SK-N-SH treated with all-trans-retinoic acid at 6 μM for 48 hours (cell line): ENCODE measurements at regions not wholly inside any gene's neighbourhood (a gene's known extent, or its start where the extent isn't known, plus 50 kb on each side); places are given as distances from the start of the nearest gene placed in this dataset.

ENCODE experiments used
- ATAC-seq: fragments of 200-7000 bp; cut with Tn5 transposase; 3 replicates; pipeline ENCODE4 v1.9.1; 2020; ENCODE audit warnings: mild to moderate bottlenecking, moderate library complexity
- ARNTL ChIP-seq: fragments of 450-650 bp; formaldehyde crosslinking; IDR thresholded peaks from 2 replicates; pipeline ENCODE4 v1.5.0; 2020; ENCODE audit warnings: low read depth, mild to moderate bottlenecking, moderate library complexity, borderline replicate concordance
- BACH2 ChIP-seq: fragments of 250-450 bp; sonication (Bioruptor Pico); IDR thresholded peaks from 2 replicates; pipeline ENCODE4 v1.9.0; 2021; ENCODE audit warnings: mild to moderate bottlenecking, borderline replicate concordance
- CSDC2 ChIP-seq: fragments of 250-450 bp; sonication (Bioruptor Pico); IDR thresholded peaks from 2 replicates; pipeline ENCODE4 v1.5.0; 2020; ENCODE audit warnings: mild to moderate bottlenecking, moderate library complexity
- ESRRG ChIP-seq: fragments of 250-450 bp; sonication (Bioruptor Pico); IDR thresholded peaks from 2 replicates; pipeline ENCODE4 v1.6.1; 2021; ENCODE audit warnings: mild to moderate bottlenecking
- GLIS3 ChIP-seq: fragments of 250-450 bp; sonication (Bioruptor Pico); IDR thresholded peaks from 2 replicates; pipeline ENCODE4 v1.5.0; 2020; ENCODE audit warnings: mild to moderate bottlenecking, moderate library complexity
- ISL1 ChIP-seq: fragments of 250-450 bp; sonication (Bioruptor Pico); IDR thresholded peaks from 2 replicates; pipeline ENCODE4 v2.1.2; 2022; ENCODE audit warnings: mild to moderate bottlenecking, moderate library complexity
- OSR1 ChIP-seq: fragments of 250-450 bp; sonication (Bioruptor Pico); IDR thresholded peaks from 2 replicates; pipeline ENCODE4 v1.8.0; 2022; ENCODE audit warnings: moderate library complexity, mild to moderate bottlenecking, inconsistent platforms
- PPARA ChIP-seq: fragments of 250-450 bp; sonication (Bioruptor Pico); IDR thresholded peaks from 2 replicates; pipeline ENCODE4 v1.5.0; 2020; ENCODE audit warnings: mild to moderate bottlenecking, borderline replicate concordance
- TCF4 ChIP-seq: fragments of 250-450 bp; sonication (Bioruptor Pico); IDR thresholded peaks from 2 replicates; pipeline ENCODE4 v1.8.0; 2021; ENCODE audit warnings: mild to moderate bottlenecking, moderate library complexity, borderline replicate concordance
- TOX ChIP-seq: fragments of 250-450 bp; sonication (Bioruptor Pico); IDR thresholded peaks from 2 replicates; pipeline ENCODE4 v1.8.0; 2021; ENCODE audit warnings: mild to moderate bottlenecking, moderate library complexity, borderline replicate concordance
- ZC3H10 ChIP-seq: fragments of 250-450 bp; sonication (Bioruptor Pico); IDR thresholded peaks from 2 replicates; pipeline ENCODE4 v1.5.1; 2021; ENCODE audit warnings: mild to moderate bottlenecking, moderate library complexity
- ZFP3 ChIP-seq: fragments of 250-450 bp; sonication (Bioruptor Pico); IDR thresholded peaks from 2 replicates; pipeline ENCODE4 v1.5.0; 2020; ENCODE audit warnings: mild to moderate bottlenecking, moderate library complexity
- ZFP30 ChIP-seq: fragments of 450-650 bp; formaldehyde crosslinking; IDR thresholded peaks from 2 replicates; pipeline ENCODE4 v1.5.0; 2022; ENCODE audit warnings: mild to moderate bottlenecking, moderate library complexity
- ZNF565 ChIP-seq: fragments of 450-650 bp; formaldehyde crosslinking; conservative IDR thresholded peaks from 2 replicates; pipeline ENCODE4 v1.5.0; 2020; ENCODE audit warnings: low read depth, mild to moderate bottlenecking, moderate library complexity
- ZNF70 ChIP-seq: fragments of 450-650 bp; formaldehyde crosslinking; IDR thresholded peaks from 2 replicates; pipeline ENCODE4 v1.5.0; 2020; ENCODE audit warnings: mild to moderate bottlenecking, moderate library complexity
- ZNF8 ChIP-seq: fragments of 450-650 bp; formaldehyde crosslinking; IDR thresholded peaks from 2 replicates; pipeline ENCODE4 v1.5.0; 2020; ENCODE audit warnings: mild to moderate bottlenecking, moderate library complexity
- TF ChIP-seq, protein P1 (sequence below): fragments of 250-450 bp; sonication (Bioruptor Pico); IDR thresholded peaks from 2 replicates; pipeline ENCODE4 v1.5.1; 2021; ENCODE audit warnings: mild to moderate bottlenecking, moderate library complexity
- TF ChIP-seq, protein P2 (sequence below): fragments of 250-450 bp; sonication (Bioruptor Pico); IDR thresholded peaks from 2 replicates; pipeline ENCODE4 v1.8.0; 2020; ENCODE audit warnings: mild to moderate bottlenecking, moderate library complexity, borderline replicate concordance
- TF ChIP-seq, protein P3 (sequence below): fragments of 250-450 bp; sonication (Bioruptor Pico); IDR thresholded peaks from 2 replicates; pipeline ENCODE4 v1.8.0; 2021; ENCODE audit warnings: low read depth, mild to moderate bottlenecking, moderate library complexity, borderline replicate concordance
- TF ChIP-seq, protein P4 (sequence below): fragments of 250-450 bp; sonication (Bioruptor Pico); IDR thresholded peaks from 2 replicates; pipeline ENCODE4 v1.5.0; 2020; ENCODE audit warnings: mild to moderate bottlenecking, moderate library complexity

DNA sequence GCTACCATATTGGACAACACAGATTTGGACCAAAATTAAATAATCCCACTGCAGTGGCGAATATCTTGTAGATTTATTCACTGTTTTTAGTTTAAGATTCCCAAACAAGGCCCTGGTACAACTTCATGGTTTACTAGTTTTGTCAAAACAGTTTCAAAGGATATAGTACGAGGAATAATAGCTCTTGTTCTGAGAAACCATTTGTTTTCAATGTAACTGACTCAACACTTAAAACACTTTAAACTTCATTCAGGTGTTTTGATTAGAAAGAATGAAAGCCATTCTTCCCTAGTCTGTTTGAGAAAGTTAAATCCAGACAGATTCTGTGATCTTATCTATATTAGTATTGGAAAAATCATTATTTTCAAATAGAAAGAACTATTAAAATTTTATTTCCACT is 276.4 kb upstream of the MKLN1 start:
- ATAC-seq: no peak
- TF ChIP-seq ZFP30 (no peak), ZC3H10 (no peak), PPARA (CRISPR knock-in tag) (no peak), ISL1 (CRISPR knock-in tag) (no peak), ZNF8 (CRISPR knock-in tag) (no peak), OSR1 (no peak), ARNTL (CRISPR knock-in tag) (no peak), TOX (CRISPR knock-in tag) (no peak)
- TF ChIP-seq, protein P1, sequence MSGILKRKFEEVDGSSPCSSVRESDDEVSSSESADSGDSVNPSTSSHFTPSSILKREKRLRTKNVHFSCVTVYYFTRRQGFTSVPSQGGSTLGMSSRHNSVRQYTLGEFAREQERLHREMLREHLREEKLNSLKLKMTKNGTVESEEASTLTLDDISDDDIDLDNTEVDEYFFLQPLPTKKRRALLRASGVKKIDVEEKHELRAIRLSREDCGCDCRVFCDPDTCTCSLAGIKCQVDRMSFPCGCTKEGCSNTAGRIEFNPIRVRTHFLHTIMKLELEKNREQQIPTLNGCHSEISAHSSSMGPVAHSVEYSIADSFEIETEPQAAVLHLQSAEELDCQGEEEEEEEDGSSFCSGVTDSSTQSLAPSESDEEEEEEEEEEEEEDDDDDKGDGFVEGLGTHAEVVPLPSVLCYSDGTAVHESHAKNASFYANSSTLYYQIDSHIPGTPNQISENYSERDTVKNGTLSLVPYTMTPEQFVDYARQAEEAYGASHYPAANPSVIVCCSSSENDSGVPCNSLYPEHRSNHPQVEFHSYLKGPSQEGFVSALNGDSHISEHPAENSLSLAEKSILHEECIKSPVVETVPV (CRISPR knock-in tag): no peak
- TF ChIP-seq, protein P2, sequence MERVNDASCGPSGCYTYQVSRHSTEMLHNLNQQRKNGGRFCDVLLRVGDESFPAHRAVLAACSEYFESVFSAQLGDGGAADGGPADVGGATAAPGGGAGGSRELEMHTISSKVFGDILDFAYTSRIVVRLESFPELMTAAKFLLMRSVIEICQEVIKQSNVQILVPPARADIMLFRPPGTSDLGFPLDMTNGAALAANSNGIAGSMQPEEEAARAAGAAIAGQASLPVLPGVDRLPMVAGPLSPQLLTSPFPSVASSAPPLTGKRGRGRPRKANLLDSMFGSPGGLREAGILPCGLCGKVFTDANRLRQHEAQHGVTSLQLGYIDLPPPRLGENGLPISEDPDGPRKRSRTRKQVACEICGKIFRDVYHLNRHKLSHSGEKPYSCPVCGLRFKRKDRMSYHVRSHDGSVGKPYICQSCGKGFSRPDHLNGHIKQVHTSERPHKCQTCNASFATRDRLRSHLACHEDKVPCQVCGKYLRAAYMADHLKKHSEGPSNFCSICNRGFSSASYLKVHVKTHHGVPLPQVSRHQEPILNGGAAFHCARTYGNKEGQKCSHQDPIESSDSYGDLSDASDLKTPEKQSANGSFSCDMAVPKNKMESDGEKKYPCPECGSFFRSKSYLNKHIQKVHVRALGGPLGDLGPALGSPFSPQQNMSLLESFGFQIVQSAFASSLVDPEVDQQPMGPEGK (CRISPR knock-in tag): no peak

DNA sequence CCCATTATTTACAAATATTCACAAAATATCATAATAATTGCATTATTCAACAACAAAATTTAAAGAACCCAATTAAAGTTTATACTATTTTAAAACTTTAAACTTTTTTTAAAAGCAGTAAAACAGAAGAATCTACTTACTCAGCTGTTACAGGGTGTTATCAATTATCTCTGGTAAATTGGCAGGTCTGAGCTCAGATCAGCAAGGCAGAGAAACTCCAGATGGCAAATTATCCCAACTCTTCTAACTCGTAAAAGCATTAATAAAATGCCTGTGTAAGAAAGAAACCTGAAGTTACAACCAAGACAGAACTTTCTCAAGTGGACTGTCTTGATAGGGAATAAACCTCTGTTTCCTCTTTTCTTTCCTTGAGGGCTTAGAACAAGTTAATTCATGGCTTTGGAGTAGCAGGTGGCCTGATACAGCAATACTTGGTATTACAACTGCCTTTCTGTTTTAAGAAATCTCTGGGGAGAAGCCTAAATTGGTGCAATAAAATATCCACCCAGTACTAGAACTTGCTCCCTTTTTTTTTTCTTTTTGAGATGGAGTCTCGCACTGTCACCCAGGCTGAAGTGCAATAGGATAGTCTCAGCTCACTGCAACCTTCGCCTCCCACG is 275.3 kb upstream of the MKLN1 start:
- ATAC-seq: no peak; the same call in 2 of the 3 replicates
- TF ChIP-seq ZNF565 (no peak), TCF4 (CRISPR knock-in tag) (0 out of 2 replicates have a peak, but pooled peaks have one; percentile 56), ZNF70 (CRISPR knock-in tag) (no peak), ISL1 (CRISPR knock-in tag) (peak; percentile 52), PPARA (CRISPR knock-in tag) (no peak)

DNA sequence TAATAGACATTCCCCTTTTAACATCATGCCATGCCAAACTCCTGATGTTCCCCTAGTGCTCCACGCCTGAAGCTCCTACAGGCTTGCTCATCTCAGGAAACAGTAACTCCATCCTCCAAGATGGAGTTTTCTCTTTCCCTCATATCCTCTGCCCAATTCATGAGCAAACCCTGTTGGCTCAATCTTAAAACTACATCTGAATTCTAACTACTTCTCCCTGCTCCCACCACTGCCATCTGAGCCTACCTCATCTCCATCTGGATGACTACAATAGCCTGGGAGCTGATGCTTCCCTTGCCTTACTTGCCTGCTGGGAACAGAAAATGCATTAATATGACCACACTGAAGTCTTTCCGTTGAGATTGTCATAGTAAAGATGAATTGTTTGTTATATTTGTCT is 271.7 kb upstream of the MKLN1 start:
- no peak for TF ChIP-seq CSDC2 (CRISPR knock-in tag)
- TF ChIP-seq PPARA (CRISPR knock-in tag): no peak
- no peak for TF ChIP-seq ZNF70 (CRISPR knock-in tag)
- TF ChIP-seq, protein P2 (CRISPR knock-in tag): no peak
- TF ChIP-seq ZC3H10: no peak
- no peak for TF ChIP-seq ISL1 (CRISPR knock-in tag)
- no peak for TF ChIP-seq ZNF8 (CRISPR knock-in tag)
- TF ChIP-seq, all 23 proteins: peak for 0
- no peak for ATAC-seq

DNA sequence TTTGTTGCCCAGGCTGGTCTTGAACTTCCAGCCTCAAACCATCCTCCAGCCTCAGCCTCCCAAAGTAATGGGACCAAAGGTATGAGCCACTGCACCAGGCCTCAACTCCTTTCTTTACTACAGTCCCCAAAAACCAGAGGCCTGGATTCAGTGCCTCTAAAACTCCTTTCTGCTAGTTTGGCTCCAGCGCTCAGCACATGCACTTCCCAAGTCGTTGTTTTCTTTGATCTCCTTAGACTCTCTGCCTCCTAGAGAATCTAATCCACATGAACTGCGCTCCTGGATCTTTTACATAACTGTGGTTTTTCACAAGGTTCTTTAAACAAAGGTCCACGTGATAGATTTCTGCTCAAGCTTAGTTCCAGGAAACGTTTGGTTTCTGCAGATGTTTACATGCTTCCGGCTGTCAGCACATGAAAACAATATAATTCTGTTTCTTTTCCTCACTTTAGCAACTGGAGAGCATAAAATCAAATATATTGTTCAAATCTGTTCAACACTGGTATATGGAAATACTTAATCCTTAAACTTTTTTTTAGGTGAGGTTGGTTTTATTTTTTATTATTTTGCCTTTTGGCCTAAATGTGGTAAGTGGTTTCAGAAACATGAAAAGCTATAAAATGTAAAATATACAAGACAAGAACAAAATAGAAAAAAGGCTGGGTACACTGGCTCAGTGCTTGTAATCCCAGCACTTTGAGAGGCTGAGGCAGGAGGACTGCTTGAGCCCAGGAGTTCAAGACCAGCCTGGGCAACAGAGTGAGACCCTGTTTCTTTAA is 270.5 kb upstream of the MKLN1 start:
- ATAC-seq: no peak
- no peak for TF ChIP-seq ZFP3 (CRISPR knock-in tag)
- TF ChIP-seq BACH2 (CRISPR knock-in tag): no peak
- no peak for TF ChIP-seq ISL1 (CRISPR knock-in tag)
- TF ChIP-seq ZNF70 (CRISPR knock-in tag): no peak
- no peak for TF ChIP-seq GLIS3 (CRISPR knock-in tag)
- no peak for TF ChIP-seq CSDC2 (CRISPR knock-in tag)
- TF ChIP-seq, protein P1 (CRISPR knock-in tag): no peak
- TF ChIP-seq, protein P3, sequence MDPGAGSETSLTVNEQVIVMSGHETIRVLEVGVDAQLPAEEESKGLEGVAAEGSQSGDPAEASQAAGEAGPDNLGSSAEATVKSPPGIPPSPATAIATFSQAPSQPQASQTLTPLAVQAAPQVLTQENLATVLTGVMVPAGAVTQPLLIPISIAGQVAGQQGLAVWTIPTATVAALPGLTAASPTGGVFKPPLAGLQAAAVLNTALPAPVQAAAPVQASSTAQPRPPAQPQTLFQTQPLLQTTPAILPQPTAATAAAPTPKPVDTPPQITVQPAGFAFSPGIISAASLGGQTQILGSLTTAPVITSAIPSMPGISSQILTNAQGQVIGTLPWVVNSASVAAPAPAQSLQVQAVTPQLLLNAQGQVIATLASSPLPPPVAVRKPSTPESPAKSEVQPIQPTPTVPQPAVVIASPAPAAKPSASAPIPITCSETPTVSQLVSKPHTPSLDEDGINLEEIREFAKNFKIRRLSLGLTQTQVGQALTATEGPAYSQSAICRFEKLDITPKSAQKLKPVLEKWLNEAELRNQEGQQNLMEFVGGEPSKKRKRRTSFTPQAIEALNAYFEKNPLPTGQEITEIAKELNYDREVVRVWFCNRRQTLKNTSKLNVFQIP (CRISPR knock-in tag): no peak
- TF ChIP-seq ZFP30: no peak
- TF ChIP-seq, protein P4, sequence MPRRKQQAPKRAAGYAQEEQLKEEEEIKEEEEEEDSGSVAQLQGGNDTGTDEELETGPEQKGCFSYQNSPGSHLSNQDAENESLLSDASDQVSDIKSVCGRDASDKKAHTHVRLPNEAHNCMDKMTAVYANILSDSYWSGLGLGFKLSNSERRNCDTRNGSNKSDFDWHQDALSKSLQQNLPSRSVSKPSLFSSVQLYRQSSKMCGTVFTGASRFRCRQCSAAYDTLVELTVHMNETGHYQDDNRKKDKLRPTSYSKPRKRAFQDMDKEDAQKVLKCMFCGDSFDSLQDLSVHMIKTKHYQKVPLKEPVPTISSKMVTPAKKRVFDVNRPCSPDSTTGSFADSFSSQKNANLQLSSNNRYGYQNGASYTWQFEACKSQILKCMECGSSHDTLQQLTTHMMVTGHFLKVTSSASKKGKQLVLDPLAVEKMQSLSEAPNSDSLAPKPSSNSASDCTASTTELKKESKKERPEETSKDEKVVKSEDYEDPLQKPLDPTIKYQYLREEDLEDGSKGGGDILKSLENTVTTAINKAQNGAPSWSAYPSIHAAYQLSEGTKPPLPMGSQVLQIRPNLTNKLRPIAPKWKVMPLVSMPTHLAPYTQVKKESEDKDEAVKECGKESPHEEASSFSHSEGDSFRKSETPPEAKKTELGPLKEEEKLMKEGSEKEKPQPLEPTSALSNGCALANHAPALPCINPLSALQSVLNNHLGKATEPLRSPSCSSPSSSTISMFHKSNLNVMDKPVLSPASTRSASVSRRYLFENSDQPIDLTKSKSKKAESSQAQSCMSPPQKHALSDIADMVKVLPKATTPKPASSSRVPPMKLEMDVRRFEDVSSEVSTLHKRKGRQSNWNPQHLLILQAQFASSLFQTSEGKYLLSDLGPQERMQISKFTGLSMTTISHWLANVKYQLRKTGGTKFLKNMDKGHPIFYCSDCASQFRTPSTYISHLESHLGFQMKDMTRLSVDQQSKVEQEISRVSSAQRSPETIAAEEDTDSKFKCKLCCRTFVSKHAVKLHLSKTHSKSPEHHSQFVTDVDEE (CRISPR knock-in tag): no peak
- no peak for TF ChIP-seq ESRRG (CRISPR knock-in tag)
- no peak for TF ChIP-seq ZNF565
- TF ChIP-seq, protein P2 (CRISPR knock-in tag): no peak
- no peak for TF ChIP-seq TOX (CRISPR knock-in tag)
